Left lung (tissue), 4 donors: ENCODE measurements at regions not wholly inside any gene's neighbourhood (a gene's known extent, or its start where the extent isn't known, plus 50 kb on each side); places are given as distances from the start of the nearest gene placed in this dataset.
"Not testable (repeated sequence)": the region's sequence is repeated elsewhere in the genome, so short reads cannot be mapped to it uniquely, and the experiment has no call there.

Experiments
- ATAC-seq: fragments of 200-7000 bp; cut with Tn5 transposase; one replicate; pipeline ENCODE4 v1.9.1; 2020; ENCODE audit warnings: moderate library complexity
- DNase-seq, 4 donors: peaks; one replicate each; pipeline ENCODE4 v3.0.0-alpha.2; 2013 to 2020
- H3K27ac ChIP-seq, 2 donors: fragments of 200-600 bp; sonication (generic) in 1 of 2; one replicate each; pipeline versions ENCODE4 v1.5.0 to v1.8.0; 2020 to 2021
- H3K27me3 ChIP-seq, 2 donors: fragments of 200-600 bp; sonication (generic) in 1 of 2; one replicate each; pipeline versions ENCODE4 v1.5.0 to v1.8.0; 2020 to 2021
- H3K36me3 ChIP-seq, 2 donors: fragments of 200-600 bp; sonication (generic) in 1 of 2; one replicate each; pipeline versions ENCODE4 v1.5.0 to v1.8.0; 2020 to 2021
- H3K4me1 ChIP-seq, 2 donors: fragments of 200-600 bp; one replicate each; pipeline ENCODE4 v1.8.0; 2021
- H3K4me3 ChIP-seq, 2 donors: fragments of 200-600 bp; sonication (generic) in 1 of 2; one replicate each; pipeline versions ENCODE4 v1.5.0 to v1.8.0; 2020 to 2021; ENCODE audit warnings: mild to moderate bottlenecking in 1 of 2
- H3K9me3 ChIP-seq, 2 donors: fragments of 200-600 bp; sonication (generic) in 1 of 2; one replicate each; pipeline versions ENCODE4 v1.5.0 to v1.8.0; 2020 to 2021
- intact Hi-C, 2 donors: fragments of 100-400 bp; cut with DNase I; formaldehyde crosslinking; loops; one replicate each; pipeline versions ENCODE4 v1.11.2 to v1.14.2; 2022
- TF ChIP-seq, protein P1 (sequence below), 2 donors: fragments of 200-600 bp; sonication (generic) in 1 of 2; IDR thresholded peaks; one replicate each; pipeline versions ENCODE4 v1.5.0 to v1.8.0; 2021; ENCODE audit warnings: antibody characterized with exemption in 2 of 2
- donor health status: DM: no; HTN: yes; CAD: no.
- donor health status: DM: no; HTN: no; CAD: no.

DNA sequence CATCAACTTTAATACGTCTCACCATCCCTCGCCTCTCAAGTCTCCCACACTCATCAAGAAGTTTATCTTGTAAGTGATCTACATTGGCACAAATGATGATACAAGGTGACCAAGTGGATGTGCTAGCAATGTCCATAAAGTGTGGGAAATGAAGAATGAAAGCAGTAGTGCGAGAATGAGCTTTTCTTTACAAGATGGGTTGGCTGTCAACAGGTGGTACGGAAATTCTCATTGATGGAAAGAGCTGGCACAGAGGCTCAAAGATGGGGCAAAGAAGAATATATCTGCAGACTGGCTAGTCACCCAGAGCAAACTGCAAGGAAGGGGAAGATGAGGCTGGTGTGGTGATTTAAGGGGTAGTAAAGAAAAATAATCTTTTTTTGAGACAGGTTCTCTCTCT lies 640.8 kb downstream of the MAT2B start:
- H3K4me3 ChIP-seq: no peak overlapping the region
- no peak for ATAC-seq
- no peaks in the 10 kb centered on the region for H3K4me1 ChIP-seq

DNA sequence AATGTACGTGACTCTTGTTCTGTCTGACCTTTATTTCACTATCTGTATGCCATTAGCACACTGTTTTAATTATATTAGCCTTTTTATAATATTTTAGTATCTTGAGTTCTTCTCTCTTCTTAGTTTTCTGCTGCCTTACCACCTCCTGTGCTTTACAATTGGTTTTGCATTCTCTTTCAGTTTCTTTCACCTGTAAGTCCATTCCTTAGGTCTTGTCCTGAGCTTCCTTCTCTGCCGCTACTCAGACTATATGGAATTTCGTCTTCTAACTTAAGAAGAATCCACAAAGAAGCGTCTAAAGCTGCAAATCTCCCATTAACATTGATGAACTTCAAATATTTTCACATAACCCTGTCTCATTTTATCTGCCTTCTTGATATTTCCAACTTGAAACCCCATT lies 642.9 kb downstream of the MAT2B start:
- intact Hi-C loops: no loop called here
- Histone ChIP-seq H3K27me3 (no peaks in the 10 kb centered on the region), H3K36me3 (no peaks in the 10 kb centered on the region), H3K27ac (no peak overlapping the region), H3K4me3 (no peak overlapping the region), H3K4me1 (no peaks in the 10 kb centered on the region), H3K9me3 (no peaks in the 10 kb centered on the region)
- DNase-seq: no peak
- no peak for ATAC-seq
- TF ChIP-seq, protein P1, sequence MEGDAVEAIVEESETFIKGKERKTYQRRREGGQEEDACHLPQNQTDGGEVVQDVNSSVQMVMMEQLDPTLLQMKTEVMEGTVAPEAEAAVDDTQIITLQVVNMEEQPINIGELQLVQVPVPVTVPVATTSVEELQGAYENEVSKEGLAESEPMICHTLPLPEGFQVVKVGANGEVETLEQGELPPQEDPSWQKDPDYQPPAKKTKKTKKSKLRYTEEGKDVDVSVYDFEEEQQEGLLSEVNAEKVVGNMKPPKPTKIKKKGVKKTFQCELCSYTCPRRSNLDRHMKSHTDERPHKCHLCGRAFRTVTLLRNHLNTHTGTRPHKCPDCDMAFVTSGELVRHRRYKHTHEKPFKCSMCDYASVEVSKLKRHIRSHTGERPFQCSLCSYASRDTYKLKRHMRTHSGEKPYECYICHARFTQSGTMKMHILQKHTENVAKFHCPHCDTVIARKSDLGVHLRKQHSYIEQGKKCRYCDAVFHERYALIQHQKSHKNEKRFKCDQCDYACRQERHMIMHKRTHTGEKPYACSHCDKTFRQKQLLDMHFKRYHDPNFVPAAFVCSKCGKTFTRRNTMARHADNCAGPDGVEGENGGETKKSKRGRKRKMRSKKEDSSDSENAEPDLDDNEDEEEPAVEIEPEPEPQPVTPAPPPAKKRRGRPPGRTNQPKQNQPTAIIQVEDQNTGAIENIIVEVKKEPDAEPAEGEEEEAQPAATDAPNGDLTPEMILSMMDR (IDR thresholded peaks at IDR 0.05): no peak

More for the DNA sequence above, 640.8 kb downstream of the MAT2B start:
- Histone ChIP-seq H3K36me3 (no peaks in the 10 kb centered on the region), H3K9me3 (no peaks in the 10 kb centered on the region), H3K27me3 (no peaks in the 10 kb centered on the region), H3K27ac (no peak overlapping the region)
- no peak for DNase-seq
- TF ChIP-seq, protein P1 (IDR thresholded peaks at IDR 0.05): no peak
- intact Hi-C loops: no loop called here

DNA sequence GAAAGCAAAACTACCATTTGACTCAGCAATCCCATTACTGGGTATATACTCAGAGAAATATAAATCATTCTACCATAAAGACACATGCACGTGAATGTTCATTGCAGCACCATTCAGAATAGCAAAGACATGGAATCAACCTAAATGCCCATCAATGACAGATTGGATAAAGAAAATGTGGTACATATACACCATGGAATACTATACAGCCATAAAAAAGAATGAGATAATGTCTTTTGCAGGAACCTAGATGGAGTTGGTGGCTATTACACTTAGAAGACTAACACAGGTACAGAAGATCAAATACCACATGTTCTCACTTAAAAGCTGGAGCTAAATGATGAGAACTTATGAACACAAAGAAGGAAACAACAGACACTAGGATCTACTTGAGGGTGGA lies 647.1 kb downstream of the MAT2B start:
- H3K36me3 ChIP-seq, H3K4me3 ChIP-seq, H3K27me3 ChIP-seq, ATAC-seq, H3K4me1 ChIP-seq, H3K27ac ChIP-seq, intact Hi-C loops, H3K9me3 ChIP-seq, DNase-seq: not testable (repeated sequence)

DNA sequence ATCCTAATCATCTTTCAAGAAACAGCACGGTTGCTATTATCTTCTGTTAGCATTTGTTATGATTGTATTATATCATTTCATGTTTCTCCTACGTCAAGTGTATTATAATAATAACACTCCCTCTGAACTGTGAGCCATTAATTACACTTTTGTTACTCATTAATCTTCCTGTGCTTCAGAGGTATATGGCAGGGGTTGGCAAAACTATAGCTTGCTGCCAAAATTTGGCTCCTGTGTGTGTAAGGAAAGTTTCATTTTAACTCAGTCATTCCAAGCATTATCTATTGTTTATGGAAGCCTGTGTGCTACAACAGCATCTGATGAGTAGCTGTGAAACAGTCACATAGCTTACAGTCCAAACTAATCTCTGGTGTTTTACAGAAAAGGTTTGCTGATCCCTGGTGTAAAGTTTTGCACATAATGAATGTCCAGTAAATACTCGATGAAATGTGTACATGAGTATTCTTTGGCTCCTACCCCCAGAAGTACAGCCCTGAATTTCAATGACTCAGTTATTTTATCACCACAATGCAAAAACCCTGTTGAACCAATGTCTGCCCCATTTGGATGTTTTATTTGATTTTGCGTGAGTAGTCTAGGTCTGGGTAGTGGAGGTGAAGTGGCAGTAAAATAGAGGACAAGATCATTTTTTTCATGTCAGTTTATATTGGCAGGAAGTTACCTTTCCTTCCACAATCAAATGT lies 648.2 kb downstream of the MAT2B start:
- Histone ChIP-seq H3K27me3 (no peaks in the 10 kb centered on the region), H3K9me3 (no peaks in the 10 kb centered on the region), H3K4me3 (no peak overlapping the region), H3K4me1 (no peaks in the 10 kb centered on the region), H3K36me3 (no peaks in the 10 kb centered on the region), H3K27ac (no peak overlapping the region)
- ATAC-seq (no peak), DNase-seq (no peak)
- TF ChIP-seq, protein P1 (IDR thresholded peaks at IDR 0.05): no peak
- intact Hi-C loops: no loop called here

DNA sequence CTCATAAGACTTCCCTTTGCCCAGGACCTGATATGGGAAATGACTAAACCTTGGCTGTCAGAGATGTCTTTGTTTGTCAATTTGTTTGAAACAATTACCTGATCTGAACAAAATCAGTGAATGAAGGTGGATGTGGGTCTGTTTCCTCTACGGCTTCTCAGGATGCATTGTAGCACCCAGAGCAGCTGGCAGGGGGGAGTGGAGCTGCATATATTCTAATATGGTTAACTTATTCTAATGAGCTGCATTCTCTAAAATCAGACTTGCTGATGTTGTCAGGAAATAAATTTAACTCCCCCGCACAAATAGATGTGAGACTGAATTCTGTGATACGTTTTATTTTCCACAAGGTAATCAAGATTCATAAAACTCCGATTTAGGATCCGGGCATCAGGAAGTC lies 665.4 kb downstream of the MAT2B start:
- intact Hi-C loops: no loop called here
- no peak overlapping the region for H3K27ac ChIP-seq
- TF ChIP-seq, protein P1 (IDR thresholded peaks at IDR 0.05): no peak
- H3K9me3 ChIP-seq: no peaks in the 10 kb centered on the region
- no peaks in the 10 kb centered on the region for H3K4me1 ChIP-seq
- no peaks in the 10 kb centered on the region for H3K27me3 ChIP-seq
- ATAC-seq (no peak), DNase-seq (no peak)
- no peaks in the 10 kb centered on the region for H3K36me3 ChIP-seq
- no peak overlapping the region for H3K4me3 ChIP-seq

DNA sequence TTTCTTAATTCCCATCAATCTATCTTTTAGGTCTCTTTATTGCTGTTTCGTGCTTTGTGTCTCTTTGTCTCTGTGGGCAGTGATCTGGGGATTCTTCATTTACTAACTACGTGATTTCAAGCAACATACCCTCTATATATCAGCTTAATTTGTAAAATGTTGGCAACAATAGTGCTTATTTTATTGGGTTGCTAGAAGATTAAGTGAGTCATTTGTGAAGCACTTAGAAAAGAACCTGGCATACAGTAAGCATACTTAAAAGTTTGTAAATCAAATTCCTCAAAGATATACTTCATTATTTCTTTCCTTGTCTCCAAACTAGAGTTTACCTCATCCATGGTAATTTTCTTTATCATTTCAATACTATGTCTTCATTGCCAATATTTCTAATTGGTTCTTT lies 669.7 kb downstream of the MAT2B start:
- Histone ChIP-seq H3K9me3 (no peaks in the 10 kb centered on the region), H3K36me3 (no peaks in the 10 kb centered on the region), H3K4me3 (no peak overlapping the region), H3K4me1 (no peaks in the 10 kb centered on the region), H3K27me3 (no peaks in the 10 kb centered on the region), H3K27ac (no peak overlapping the region)
- TF ChIP-seq, protein P1 (IDR thresholded peaks at IDR 0.05): no peak
- ATAC-seq: no peak
- DNase-seq: no peak
- intact Hi-C loops: no loop called here
